ENCODE measurements at regions not wholly inside any gene's neighbourhood (a gene's known extent, or its start where the extent isn't known, plus 50 kb on each side); places are given as distances from the start of the nearest gene placed in this dataset.

- DNase-seq (ENCODE audit: low read depth, low spot score) (no peak), FAIRE-seq (no peak)
- no peak overlapping the region for H3K4me3 ChIP-seq (ENCODE audit: control insufficient read depth in 2 of 3, extremely low read depth in 1 of 3, insufficient read depth in 2 of 3, low read depth in 1 of 3, low read length in 3 of 3)
- TF ChIP-seq CTCF (optimal IDR thresholded peaks at IDR 0.05 in 1 of 3, IDR thresholded peaks at IDR 0.05 in 1 of 3, conservative IDR thresholded peaks at IDR 0.05 in 1 of 3; ENCODE audit: extremely low read depth in 1 of 3, insufficient read depth in 2 of 3, low read length in 3 of 3) = no peak
- no peak for TF ChIP-seq EZH2 (IDR thresholded peaks at IDR 0.05; ENCODE audit: low read length)
- H4K20me1 ChIP-seq (ENCODE audit: control insufficient read depth, extremely low read depth, insufficient read depth, low read length) = no peaks in the 10 kb centered on the region
- H2AFZ ChIP-seq (ENCODE audit: control insufficient read depth, low read length) = no peak overlapping the region
- no peaks in the 10 kb centered on the region for H3K79me2 ChIP-seq (ENCODE audit: control insufficient read depth, insufficient read depth, low read length)
- no peaks in the 10 kb centered on the region for H3K9me1 ChIP-seq (ENCODE audit: control insufficient read depth, extremely low read depth, insufficient read depth, low read length)
- peaks cover 4% of the 10 kb centered on the region for H3K27me3 ChIP-seq (ENCODE audit: control insufficient read depth, extremely low read depth, insufficient read depth, low read length)
- dilution Hi-C loops (cut with MboI; ENCODE audit: extremely low pct_ligation_motif_present, low sequenced_read_pairs) = no loop called here
- H3K4me2 ChIP-seq (ENCODE audit: control insufficient read depth, extremely low read depth, insufficient read depth, low read depth, low read length) = no peak overlapping the region
- H3K36me3 ChIP-seq (ENCODE audit: control insufficient read depth in 2 of 2, extremely low read depth in 1 of 2, insufficient read depth in 2 of 2, low read length in 2 of 2) = no peaks in the 10 kb centered on the region
- no peak overlapping the region for H3K9ac ChIP-seq (ENCODE audit: control insufficient read depth, extremely low read depth, insufficient read depth, low read length)
- no peak overlapping the region for H3K27ac ChIP-seq (ENCODE audit: control insufficient read depth, insufficient read depth, low read length)
- H3K9me3 ChIP-seq (ENCODE audit: control insufficient read depth, low read depth, low read length) = no peaks in the 10 kb centered on the region
- H3K4me1 ChIP-seq (ENCODE audit: control insufficient read depth, extremely low read depth, insufficient read depth, low read length) = no peaks in the 10 kb centered on the region
Measured at GRCh38 chr3:34179716-34180115, 381.3 kb downstream of the PDCD6IP start.

GRCh38 chr3:34180532-34180931, 382.1 kb downstream of the PDCD6IP start:
- H3K27me3 ChIP-seq (ENCODE audit: control insufficient read depth, extremely low read depth, insufficient read depth, low read length) = peaks cover 4% of the 10 kb centered on the region
- no peaks in the 10 kb centered on the region for H3K9me1 ChIP-seq (ENCODE audit: control insufficient read depth, extremely low read depth, insufficient read depth, low read length)
- H3K4me2 ChIP-seq (ENCODE audit: control insufficient read depth, extremely low read depth, insufficient read depth, low read depth, low read length) = no peak overlapping the region
- no peaks in the 10 kb centered on the region for H3K9me3 ChIP-seq (ENCODE audit: control insufficient read depth, low read depth, low read length)
- no peaks in the 10 kb centered on the region for H3K4me1 ChIP-seq (ENCODE audit: control insufficient read depth, extremely low read depth, insufficient read depth, low read length)
- H4K20me1 ChIP-seq (ENCODE audit: control insufficient read depth, extremely low read depth, insufficient read depth, low read length) = no peaks in the 10 kb centered on the region
- H3K27ac ChIP-seq (ENCODE audit: control insufficient read depth, insufficient read depth, low read length) = no peak overlapping the region
- H3K36me3 ChIP-seq (ENCODE audit: control insufficient read depth in 2 of 2, extremely low read depth in 1 of 2, insufficient read depth in 2 of 2, low read length in 2 of 2) = no peaks in the 10 kb centered on the region
- FAIRE-seq (no peak), DNase-seq (ENCODE audit: low read depth, low spot score) (no peak)
- TF ChIP-seq EZH2 (IDR thresholded peaks at IDR 0.05; ENCODE audit: low read length) (no peak), CTCF (optimal IDR thresholded peaks at IDR 0.05 in 1 of 3, IDR thresholded peaks at IDR 0.05 in 1 of 3, conservative IDR thresholded peaks at IDR 0.05 in 1 of 3; ENCODE audit: extremely low read depth in 1 of 3, insufficient read depth in 2 of 3, low read length in 3 of 3) (no peak)
- H3K79me2 ChIP-seq (ENCODE audit: control insufficient read depth, insufficient read depth, low read length) = no peaks in the 10 kb centered on the region
- dilution Hi-C loops (cut with MboI; ENCODE audit: extremely low pct_ligation_motif_present, low sequenced_read_pairs) = no loop called here
- no peak overlapping the region for H3K9ac ChIP-seq (ENCODE audit: control insufficient read depth, extremely low read depth, insufficient read depth, low read length)
- H2AFZ ChIP-seq (ENCODE audit: control insufficient read depth, low read length) = no peak overlapping the region
- no peak overlapping the region for H3K4me3 ChIP-seq (ENCODE audit: control insufficient read depth in 2 of 3, extremely low read depth in 1 of 3, insufficient read depth in 2 of 3, low read depth in 1 of 3, low read length in 3 of 3)

Data from keratinocyte (primary cell).